K562 (cell line): ENCODE measurements at regions not wholly inside any gene's neighbourhood (a gene's known extent, or its start where the extent isn't known, plus 50 kb on each side); places are given as distances from the start of the nearest gene placed in this dataset.

ENCODE experiments used
- ATAC-seq: fragments of 200-7000 bp; cut with Tn5 transposase; 3 replicates; pipeline ENCODE4 v1.9.1; 2020; ENCODE audit warnings: moderate library complexity
- BruUV-seq: library from RNA; stranded (reverse); fragments of 400-500 nt; replicated peaks from 2 replicates; lab custom pipeline; 2021; lab: Mats Ljungman, UMichigan
- CTCF ChIA-PET: fragments of 300-600 bp; formaldehyde crosslinking; extraction: SDS; loops from one replicate; lab custom pipeline; 2021; ENCODE audit warnings: low intra/inter-chr PET ratio; lab: Yijun Ruan, JAX
- POLR2A ChIA-PET: fragments of 300-600, 350-650 bp; sonication (Branson Sonifier 250); formaldehyde crosslinking; extraction: SDS; loops from one replicate; lab custom pipeline; 2021; ENCODE audit warnings: antibody characterized with exemption, inconsistent platforms; lab: Yijun Ruan, JAX
- DNase-seq, 4 experiments: peaks; one replicate each; pipeline versions ENCODE4 v3.0.0 to v3.0.0-alpha.2; 2011 to 2018; ENCODE audit warnings: low spot score in 3 of 4, mixed read lengths in 3 of 4; ENCODE audit errors: extremely low read depth in 1 of 4
- FAIRE-seq: peaks from 2 replicates; lab custom pipeline; 2011; peaks lifted over from hg19 to GRCh38; lab: Jason Lieb, UNC
- H2AFZ ChIP-seq: 2 replicates; pipeline ENCODE4 v1.6.0; 2011; ENCODE audit warnings: low read depth, low read length, control low read depth, inconsistent platforms
- H3K27ac ChIP-seq: fragments of 200-600 bp; 3 replicates; pipeline ENCODE4 v1.8.0; 2011; ENCODE audit warnings: low read depth, mild to moderate bottlenecking, control low read depth, inconsistent platforms, low read length, moderate library complexity, mixed read lengths; ENCODE audit errors: extremely low read depth
- H3K27me3 ChIP-seq, 2 experiments: fragments of 300-600 bp in 1 of 2; 2 replicates in 1 of 2; 3 replicates in 1 of 2; pipeline versions ENCODE4 v1.6.0 to v1.8.0; 2011; ENCODE audit warnings: inconsistent platforms in 2 of 2, low read length in 2 of 2, mild to moderate bottlenecking in 1 of 2, mixed read lengths in 1 of 2, moderate library complexity in 1 of 2; ENCODE audit not compliant: control insufficient read depth in 2 of 2, insufficient read depth in 2 of 2
- H3K36me3 ChIP-seq: fragments of 300-600 bp; 3 replicates; pipeline ENCODE4 v1.8.0; 2011; ENCODE audit warnings: mild to moderate bottlenecking, low read length, inconsistent platforms; ENCODE audit not compliant: control insufficient read depth, insufficient read depth
- H3K4me1 ChIP-seq, 2 experiments: fragments of 200-600 bp in 1 of 2; replicated peaks in 1 of 2; 2 replicates in 1 of 2; 3 replicates in 1 of 2; pipeline versions ENCODE4 v1.5.1 to v1.8.0; 2011; ENCODE audit warnings: inconsistent platforms in 2 of 2, low read length in 2 of 2, mild to moderate bottlenecking in 1 of 2, mixed read lengths in 1 of 2, moderate library complexity in 1 of 2; ENCODE audit not compliant: control insufficient read depth in 2 of 2, insufficient read depth in 2 of 2
- H3K4me2 ChIP-seq: 2 replicates; pipeline ENCODE4 v1.6.1; 2011; ENCODE audit warnings: low read length, control low read depth, inconsistent platforms, mixed read lengths; ENCODE audit not compliant: insufficient read depth
- H3K4me3 ChIP-seq: fragments of 200-600 bp; sonication (generic), shearing (Covaris generic); 2 replicates; pipeline ENCODE4 v1.5.1; 2016; ENCODE audit warnings: control low read depth, inconsistent platforms
- H3K79me2 ChIP-seq: fragments of 200-600 bp; 3 replicates; pipeline ENCODE4 v1.8.0; 2011; ENCODE audit warnings: low read length, inconsistent platforms; ENCODE audit not compliant: control insufficient read depth, insufficient read depth
- H3K9ac ChIP-seq, 2 experiments: 2 replicates each; pipeline versions ENCODE4 v1.6.0 to v1.6.1; 2011; ENCODE audit warnings: low read depth in 2 of 2, low read length in 2 of 2, control low read depth in 1 of 2, inconsistent platforms in 1 of 2, mild to moderate bottlenecking in 1 of 2, mixed read lengths in 1 of 2; ENCODE audit not compliant: insufficient read depth in 1 of 2
- H3K9me1 ChIP-seq: one replicate; pipeline ENCODE4 v1.6.0; 2011; ENCODE audit warnings: inconsistent platforms, mild to moderate bottlenecking, low read length, moderate library complexity; ENCODE audit not compliant: control insufficient read depth, insufficient read depth
- H3K9me3 ChIP-seq: replicated peaks from 2 replicates; pipeline ENCODE4 v1.5.1; 2011; ENCODE audit warnings: low read depth, low read length, inconsistent platforms; ENCODE audit not compliant: control insufficient read depth, insufficient read depth
- H4K20me1 ChIP-seq: replicated peaks from 2 replicates; pipeline ENCODE4 v1.6.1; 2011; ENCODE audit warnings: low read length, inconsistent platforms, mixed read lengths; ENCODE audit not compliant: control insufficient read depth, insufficient read depth
- AFF1 ChIP-seq, 2 experiments: fragments of 450-650 bp; IDR thresholded peaks; 2 replicates each; pipeline ENCODE4 v1.6.1; 2018; ENCODE audit warnings: mild to moderate bottlenecking in 2 of 2, low read depth in 1 of 2; ENCODE audit not compliant: partially characterized antibody in 2 of 2
- CHD2 ChIP-seq: IDR thresholded peaks from 2 replicates; pipeline ENCODE4 v1.6.1; 2011; ENCODE audit warnings: low read depth, low read length
- CLOCK ChIP-seq: fragments of 250-450 bp; sonication (Bioruptor Pico); IDR thresholded peaks from 2 replicates; pipeline ENCODE4 v1.4.0; 2020; ENCODE audit warnings: mild to moderate bottlenecking, moderate library complexity, borderline replicate concordance
- COPS2 ChIP-seq: fragments of 450-650 bp; conservative IDR thresholded peaks from 2 replicates; pipeline ENCODE4 v1.6.1; 2016; ENCODE audit warnings: mild to moderate bottlenecking, moderate library complexity
- ESRRB ChIP-seq: fragments of 250-450 bp; sonication (Bioruptor Pico); IDR thresholded peaks from 2 replicates; pipeline ENCODE4 v1.5.0; 2020; ENCODE audit warnings: mild to moderate bottlenecking, moderate library complexity, borderline replicate concordance
- FOXO4 ChIP-seq: fragments of 450-650 bp; formaldehyde crosslinking; IDR thresholded peaks from 2 replicates; pipeline ENCODE4 v1.4.0; 2020; ENCODE audit warnings: mild to moderate bottlenecking, moderate library complexity
- HMGN3 ChIP-seq: IDR thresholded peaks from 2 replicates; pipeline ENCODE4 v1.6.1; 2011; ENCODE audit warnings: borderline replicate concordance, low read depth, mild to moderate bottlenecking, mixed read lengths, low read length; ENCODE audit not compliant: insufficient read length; ENCODE audit errors: extremely low read depth
- MBD2 ChIP-seq: sonication (generic); IDR thresholded peaks from 2 replicates; pipeline ENCODE4 v1.6.1; 2016; ENCODE audit warnings: low read depth, borderline replicate concordance
- XRCC4 ChIP-seq: IDR thresholded peaks from one replicate; pipeline ENCODE4 v1.6.1; 2011; ENCODE audit not compliant: insufficient read depth, insufficient read length; ENCODE audit errors: extremely low read depth
- ZC3H11A ChIP-seq: IDR thresholded peaks from 2 replicates; pipeline ENCODE4 v1.6.1; 2012; ENCODE audit warnings: low read depth, low read length, improper control_type of control experiment
- ZNF165 ChIP-seq: fragments of 250-450 bp; sonication (Bioruptor Pico); IDR thresholded peaks from 2 replicates; pipeline ENCODE4 v1.4.0; 2020; ENCODE audit warnings: borderline replicate concordance
- WGBS: fragments of 100-300 bp; shearing (Covaris generic); methylation state at CpG from one replicate; pipeline ENCODE4 v1.1.6; 2016; ENCODE audit warnings: low coverage, mixed read lengths; ENCODE audit not compliant: insufficient coverage; ENCODE audit errors: missing lambda C conversion rate; 5-methylcytosine and 5-hydroxymethylcytosine counted together
- in situ Hi-C: fragments of 300-500 bp; cut with MboI; formaldehyde crosslinking; loops from 4 replicates; pipeline ENCODE4 v1.15.0; 2018; ENCODE audit warnings: inconsistent platforms, mixed read lengths
- intact Hi-C: fragments of 100-400 bp; cut with micrococcal nuclease; formaldehyde crosslinking; loops from 2 replicates; pipeline ENCODE4 v1.14.2; 2022

GRCh38 chr9:115400796-115401195 lies 282.8 kb upstream of the TNC start:
- Histone ChIP-seq H3K4me3 (no peak overlapping the region), H3K27me3 (no peaks in the 10 kb centered on the region), H3K9me1 (no peaks in the 10 kb centered on the region), H3K9ac (no peak overlapping the region), H3K27ac (no peak overlapping the region), H4K20me1 (no peaks in the 10 kb centered on the region), H3K4me1 (no peaks in the 10 kb centered on the region), H3K4me2 (no peak overlapping the region), H3K36me3 (no peaks in the 10 kb centered on the region), H2AFZ (no peak overlapping the region), H3K79me2 (no peaks in the 10 kb centered on the region), H3K9me3 (no peaks in the 10 kb centered on the region)
- in situ Hi-C loops (no loop called here), intact Hi-C loops (no loop called here)
- FAIRE-seq (no peak), ATAC-seq (no peak), DNase-seq (no peak)
- ChIA-PET CTCF (no interaction called here), POLR2A (no interaction called here)
- 3% methylated on average over 3 of the region's 3 CpGs for WGBS
- TF ChIP-seq CHD2 (no peak), AFF1 (IDR thresholded peaks at IDR 0.05; ENCODE audit: low read depth in 1 of 2, partially characterized antibody in 2 of 2) (no peak), XRCC4 (no peak), ESRRB (CRISPR knock-in tag) (no peak), ZNF165 (CRISPR knock-in tag) (no peak), MBD2 (no peak), CLOCK (CRISPR knock-in tag) (no peak), ZC3H11A (no peak), FOXO4 (CRISPR knock-in tag) (no peak), HMGN3 (no peak), COPS2 (no peak)
- BruUV-seq = no TSS peak
